DND-41 (cell line): ENCODE measurements at regions not wholly inside any gene's neighbourhood (a gene's known extent, or its start where the extent isn't known, plus 50 kb on each side); places are given as distances from the start of the nearest gene placed in this dataset.

Experiments
- ATAC-seq: fragments of 200-7000 bp; cut with Tn5 transposase; 3 replicates; pipeline ENCODE4 v1.9.1; 2021; ENCODE audit warnings: low read depth; ENCODE audit not compliant: insufficient read depth
- DNase-seq: peaks from one replicate; pipeline ENCODE4 v3.0.0-alpha.2; 2020
- H2AFZ ChIP-seq: 2 replicates; pipeline ENCODE4 v1.6.0; 2012; ENCODE audit warnings: low read depth, low read length
- H3K27ac ChIP-seq: 2 replicates; pipeline ENCODE4 v1.5.1; 2012; ENCODE audit warnings: low read length, inconsistent platforms
- H3K27me3 ChIP-seq: fragments of 200-600 bp; sonication (generic); 2 replicates; pipeline ENCODE4 v1.6.0; 2012; ENCODE audit warnings: low read length, mild to moderate bottlenecking, inconsistent platforms; ENCODE audit not compliant: insufficient read depth, poor library complexity
- H3K36me3 ChIP-seq: 2 replicates; pipeline ENCODE4 v1.5.1; 2012; ENCODE audit warnings: low read length, inconsistent platforms; ENCODE audit not compliant: insufficient read depth
- H3K4me1 ChIP-seq: 2 replicates; pipeline ENCODE4 v1.5.1; 2012; ENCODE audit warnings: mild to moderate bottlenecking, low read length; ENCODE audit not compliant: insufficient read depth
- H3K4me2 ChIP-seq: 2 replicates; pipeline ENCODE4 v1.6.0; 2012; ENCODE audit warnings: mild to moderate bottlenecking, moderate library complexity, low read length, inconsistent platforms; ENCODE audit not compliant: insufficient read depth
- H3K4me3 ChIP-seq, 2 experiments: fragments of 200-600 bp in 1 of 2; shearing (Covaris generic) in 1 of 2; 2 replicates each; pipeline ENCODE4 v1.5.1; 2012 to 2016; ENCODE audit warnings: inconsistent platforms in 2 of 2, low read length in 2 of 2, mild to moderate bottlenecking in 2 of 2, low read depth in 1 of 2, moderate library complexity in 1 of 2
- H3K79me2 ChIP-seq: 2 replicates; pipeline ENCODE4 v1.6.0; 2012; ENCODE audit warnings: low read length, inconsistent platforms; ENCODE audit not compliant: insufficient read depth
- H3K9ac ChIP-seq: 2 replicates; pipeline ENCODE4 v1.6.0; 2012; ENCODE audit warnings: low read depth, mild to moderate bottlenecking, inconsistent platforms, low read length, moderate library complexity
- H3K9me3 ChIP-seq: 2 replicates; pipeline ENCODE4 v1.5.1; 2012; ENCODE audit warnings: low read length, moderate library complexity, mild to moderate bottlenecking, inconsistent platforms; ENCODE audit not compliant: insufficient read depth, severe bottlenecking
- H4K20me1 ChIP-seq: 2 replicates; pipeline ENCODE4 v1.6.0; 2012; ENCODE audit warnings: low read length; ENCODE audit not compliant: insufficient read depth
- EZH2 ChIP-seq: IDR thresholded peaks from 3 replicates; pipeline ENCODE4 v1.6.1; 2012; ENCODE audit warnings: borderline replicate concordance, low read depth, mild to moderate bottlenecking, moderate library complexity, low read length, inconsistent platforms; ENCODE audit not compliant: severe bottlenecking
- TF ChIP-seq, protein P1 (sequence below): IDR thresholded peaks from 2 replicates; pipeline ENCODE4 v1.5.1; 2012; ENCODE audit warnings: borderline replicate concordance, low read length, moderate library complexity, mild to moderate bottlenecking; ENCODE audit not compliant: poor library complexity, severe bottlenecking; ENCODE audit errors: extremely low read depth

DNA sequence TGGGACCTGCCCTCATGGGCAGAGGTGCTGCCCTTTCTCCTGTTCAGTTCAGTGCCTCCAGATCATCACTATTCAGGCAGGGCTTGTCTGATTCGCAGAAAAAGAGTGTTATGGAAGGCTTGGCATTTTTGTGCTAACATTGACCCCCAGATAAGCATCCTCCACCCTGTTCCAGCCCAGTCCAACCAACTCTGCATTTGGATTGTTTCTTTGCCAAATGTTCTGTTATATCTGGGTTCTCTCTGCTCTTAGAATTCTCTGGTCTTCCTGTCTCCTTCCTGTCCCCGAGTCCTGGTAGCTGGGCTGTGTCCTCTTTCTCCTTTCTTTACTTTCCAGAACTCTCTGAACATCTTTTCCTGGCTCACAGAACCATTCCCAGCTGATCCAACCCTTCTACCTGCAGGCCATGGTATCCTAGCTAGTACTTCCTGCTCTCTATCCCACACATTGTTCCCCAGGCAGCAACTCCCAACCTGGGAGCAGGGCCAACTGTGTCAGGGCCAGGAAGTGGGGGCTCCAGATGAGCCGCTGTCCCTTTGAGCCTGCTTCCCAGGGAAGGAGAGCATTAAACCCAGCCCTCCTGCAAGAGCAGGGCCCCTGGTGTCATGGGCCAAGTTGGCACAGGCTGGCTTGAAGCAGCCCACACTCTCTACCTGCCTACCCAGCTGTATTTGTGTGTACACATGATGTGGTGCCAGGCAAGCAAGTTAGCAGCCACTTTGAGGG lies 280.7 kb upstream of the CADM1 start:
- Histone ChIP-seq H3K4me2 (no peak overlapping the region), H3K4me1 (no peaks in the 10 kb centered on the region), H3K27ac (no peak overlapping the region), H3K9me3 (no peaks in the 10 kb centered on the region), H3K79me2 (no peaks in the 10 kb centered on the region), H2AFZ (no peak overlapping the region), H3K27me3 (no peaks in the 10 kb centered on the region), H3K4me3 (no peak overlapping the region), H3K9ac (no peak overlapping the region), H4K20me1 (no peaks in the 10 kb centered on the region), H3K36me3 (no peaks in the 10 kb centered on the region)
- ATAC-seq (no peak), DNase-seq (no peak)
- no peak for TF ChIP-seq EZH2
- TF ChIP-seq, protein P1, sequence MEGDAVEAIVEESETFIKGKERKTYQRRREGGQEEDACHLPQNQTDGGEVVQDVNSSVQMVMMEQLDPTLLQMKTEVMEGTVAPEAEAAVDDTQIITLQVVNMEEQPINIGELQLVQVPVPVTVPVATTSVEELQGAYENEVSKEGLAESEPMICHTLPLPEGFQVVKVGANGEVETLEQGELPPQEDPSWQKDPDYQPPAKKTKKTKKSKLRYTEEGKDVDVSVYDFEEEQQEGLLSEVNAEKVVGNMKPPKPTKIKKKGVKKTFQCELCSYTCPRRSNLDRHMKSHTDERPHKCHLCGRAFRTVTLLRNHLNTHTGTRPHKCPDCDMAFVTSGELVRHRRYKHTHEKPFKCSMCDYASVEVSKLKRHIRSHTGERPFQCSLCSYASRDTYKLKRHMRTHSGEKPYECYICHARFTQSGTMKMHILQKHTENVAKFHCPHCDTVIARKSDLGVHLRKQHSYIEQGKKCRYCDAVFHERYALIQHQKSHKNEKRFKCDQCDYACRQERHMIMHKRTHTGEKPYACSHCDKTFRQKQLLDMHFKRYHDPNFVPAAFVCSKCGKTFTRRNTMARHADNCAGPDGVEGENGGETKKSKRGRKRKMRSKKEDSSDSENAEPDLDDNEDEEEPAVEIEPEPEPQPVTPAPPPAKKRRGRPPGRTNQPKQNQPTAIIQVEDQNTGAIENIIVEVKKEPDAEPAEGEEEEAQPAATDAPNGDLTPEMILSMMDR, result no peak

DNA sequence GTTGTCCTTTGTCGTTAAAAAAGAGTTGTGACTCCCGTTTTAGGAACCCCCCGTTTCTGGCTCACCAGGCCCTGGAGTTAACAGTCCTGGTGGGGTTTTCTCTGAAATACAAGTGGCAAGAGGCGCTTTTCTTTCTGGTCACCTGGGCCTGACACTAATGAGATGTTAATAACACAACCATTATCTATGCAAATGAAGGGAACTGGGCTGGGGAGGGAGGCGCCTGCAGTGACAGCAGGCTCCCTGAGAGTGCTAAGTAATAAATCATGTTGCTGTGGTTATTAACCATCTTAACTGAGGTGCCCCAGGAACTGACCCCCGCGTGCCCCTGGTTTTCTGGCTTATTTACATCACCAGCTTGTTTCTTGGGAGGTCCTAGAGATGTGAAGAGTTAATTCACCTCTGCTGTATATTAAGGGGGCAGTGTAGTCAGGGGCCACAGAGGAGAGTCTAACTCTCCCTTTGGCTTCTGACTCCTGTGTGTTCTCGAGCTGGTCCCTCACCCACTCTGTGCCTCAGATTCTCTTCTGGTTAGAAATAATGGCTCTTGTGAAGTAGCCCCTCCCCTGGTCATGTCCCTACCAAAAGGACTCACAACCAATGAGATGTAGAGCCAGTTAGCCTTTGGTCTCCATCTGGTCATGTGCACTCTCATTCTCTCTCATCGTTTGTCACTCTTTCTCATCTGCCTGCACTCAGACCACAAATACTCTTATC lies 276.6 kb upstream of the CADM1 start:
- H2AFZ ChIP-seq, result no peak overlapping the region
- no peaks in the 10 kb centered on the region for H3K9me3 ChIP-seq
- ATAC-seq (no peak), DNase-seq (no peak)
- H3K4me1 ChIP-seq, result no peaks in the 10 kb centered on the region
- no peaks in the 10 kb centered on the region for H3K27me3 ChIP-seq
- H3K27ac ChIP-seq, result no peak overlapping the region
- H3K9ac ChIP-seq, result no peak overlapping the region
- no peak overlapping the region for H3K4me2 ChIP-seq
- H4K20me1 ChIP-seq, result no peaks in the 10 kb centered on the region
- no peak overlapping the region for H3K4me3 ChIP-seq
- no peaks in the 10 kb centered on the region for H3K36me3 ChIP-seq
- TF ChIP-seq, protein P1, result no peak
- no peak for TF ChIP-seq EZH2
- H3K79me2 ChIP-seq, result no peaks in the 10 kb centered on the region

DNA sequence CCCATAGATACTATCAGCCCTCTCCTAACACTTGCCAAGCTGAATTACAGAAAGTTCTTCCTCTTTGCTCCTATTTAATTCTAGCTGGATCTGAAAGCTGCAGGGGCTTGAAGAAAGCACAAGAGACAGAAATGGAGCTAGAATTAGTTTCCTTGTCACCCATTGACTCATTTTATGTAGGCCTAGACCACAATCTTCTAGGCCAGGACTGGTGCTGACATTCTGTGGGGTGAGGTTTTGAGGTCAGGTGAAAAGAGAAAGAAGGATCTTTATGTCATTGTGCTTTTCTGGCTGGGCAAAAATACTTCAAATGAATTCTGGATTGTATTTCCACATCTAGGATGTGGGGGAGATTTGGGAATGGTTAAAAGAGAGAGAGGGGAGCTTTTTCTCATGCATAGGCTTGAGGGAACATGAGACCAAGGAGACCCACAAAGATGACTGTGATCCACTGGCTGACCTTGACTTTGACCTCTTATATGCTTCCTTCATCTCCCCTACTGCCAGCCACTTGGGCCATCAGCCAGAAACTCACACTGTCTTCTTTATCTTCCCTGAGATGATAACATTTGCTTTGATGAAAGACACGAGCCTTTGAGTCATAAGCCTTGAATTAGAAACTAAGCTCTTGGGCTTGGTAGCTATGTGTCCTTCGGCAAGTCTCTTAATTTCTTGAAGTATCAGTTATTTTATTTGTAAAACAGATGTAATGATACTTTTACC lies 274.9 kb upstream of the CADM1 start:
- Histone ChIP-seq H3K79me2 (no peaks in the 10 kb centered on the region), H3K4me3 (no peak overlapping the region), H3K27ac (no peak overlapping the region), H2AFZ (no peak overlapping the region), H3K4me1 (no peaks in the 10 kb centered on the region), H3K9ac (no peak overlapping the region), H4K20me1 (no peaks in the 10 kb centered on the region), H3K9me3 (no peaks in the 10 kb centered on the region), H3K27me3 (no peaks in the 10 kb centered on the region), H3K4me2 (no peak overlapping the region), H3K36me3 (no peaks in the 10 kb centered on the region)
- DNase-seq (no peak), ATAC-seq (no peak)
- TF ChIP-seq, protein P1, result no peak
- TF ChIP-seq EZH2, result no peak
